ENCODE measurements at regions not wholly inside any gene's neighbourhood (a gene's known extent, or its start where the extent isn't known, plus 50 kb on each side); places are given as distances from the start of the nearest gene placed in this dataset.

GRCh38 chr4:157655096-157655809, 434.7 kb downstream of the GRIA2 start:
- no peak for DNase-seq

- DNase-seq = no peak
These were observed 422.7 kb downstream of the GRIA2 start for GRCh38 chr4:157643257-157643656.

- DNase-seq = no peak
These were observed 413.5 kb downstream of the GRIA2 start for GRCh38 chr4:157634057-157634456.

DNA sequence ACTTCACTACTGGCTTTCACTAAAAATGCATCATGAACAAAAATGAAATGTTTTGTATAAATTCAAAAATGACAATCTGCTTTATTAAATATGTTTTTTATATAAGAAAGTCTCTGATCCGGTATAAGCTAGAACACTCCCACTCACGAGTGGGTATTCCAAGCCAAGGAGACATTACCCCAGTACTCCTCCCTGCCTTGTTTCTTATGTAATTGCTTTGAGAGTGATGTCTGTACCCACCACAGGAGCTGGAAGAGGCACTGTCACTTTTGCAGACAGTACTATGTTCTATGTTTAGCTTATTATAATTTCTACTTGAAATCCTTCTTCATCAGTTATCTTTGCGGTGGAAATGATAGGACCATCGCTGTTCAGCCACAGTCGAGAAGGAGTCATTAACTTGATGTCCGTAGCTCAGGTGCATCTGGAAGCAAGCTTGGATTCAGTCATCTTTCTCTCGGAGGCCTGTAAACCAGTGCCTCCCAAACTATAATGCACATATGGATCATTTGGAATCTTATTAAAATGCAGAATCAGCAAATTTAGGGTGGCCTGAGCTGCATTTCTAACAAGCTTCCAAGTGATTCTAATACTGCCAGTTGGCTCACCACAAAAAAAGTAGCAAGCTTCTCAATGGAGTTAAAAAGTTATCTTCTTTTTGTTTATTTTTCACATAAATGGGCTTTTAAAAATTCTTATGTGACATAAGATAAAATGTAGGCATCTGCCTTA, 396.4 kb downstream of the GRIA2 start:
- no peak for DNase-seq

DNA sequence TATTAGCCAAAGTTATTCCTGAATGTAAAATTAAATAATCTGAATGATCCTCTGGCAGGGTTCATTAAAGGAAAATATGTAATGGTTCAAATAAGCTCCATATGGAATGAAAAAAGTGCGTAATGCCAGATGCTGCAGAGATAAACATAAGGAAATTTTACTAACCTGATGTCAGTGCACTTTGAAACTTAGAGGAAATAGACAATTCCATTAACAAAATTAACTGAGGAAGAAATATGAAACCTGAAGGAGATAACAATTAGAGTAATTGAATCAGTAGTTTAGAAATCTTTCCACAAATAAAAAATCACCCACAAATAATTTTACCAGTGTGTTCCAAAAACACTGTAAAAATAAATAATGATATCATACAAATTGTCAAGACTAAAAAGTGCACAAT, 387.5 kb downstream of the GRIA2 start:
- DNase-seq = no peak

- DNase-seq = no peak
These were observed 380.1 kb downstream of the GRIA2 start for GRCh38 chr4:157600583-157600982.

DNA sequence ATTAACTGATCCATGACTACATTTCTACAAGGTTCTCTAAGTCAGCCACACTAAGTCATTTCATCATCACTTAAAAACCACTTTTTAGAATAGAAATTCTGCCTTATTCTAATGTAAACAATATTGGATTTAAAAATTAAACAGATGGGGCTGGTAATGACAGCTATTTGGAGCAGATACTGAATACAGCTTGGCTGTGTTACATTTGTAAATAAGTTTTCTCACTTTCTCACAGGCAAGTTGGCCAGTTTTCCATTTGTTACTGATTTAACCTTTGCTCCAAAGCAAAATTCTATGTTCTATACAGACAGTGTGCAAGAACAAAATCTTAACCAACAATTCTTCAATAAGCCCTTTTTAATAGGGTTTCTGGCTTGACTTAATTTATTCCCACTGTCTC, 370.7 kb downstream of the GRIA2 start:
- DNase-seq = no peak

DNA sequence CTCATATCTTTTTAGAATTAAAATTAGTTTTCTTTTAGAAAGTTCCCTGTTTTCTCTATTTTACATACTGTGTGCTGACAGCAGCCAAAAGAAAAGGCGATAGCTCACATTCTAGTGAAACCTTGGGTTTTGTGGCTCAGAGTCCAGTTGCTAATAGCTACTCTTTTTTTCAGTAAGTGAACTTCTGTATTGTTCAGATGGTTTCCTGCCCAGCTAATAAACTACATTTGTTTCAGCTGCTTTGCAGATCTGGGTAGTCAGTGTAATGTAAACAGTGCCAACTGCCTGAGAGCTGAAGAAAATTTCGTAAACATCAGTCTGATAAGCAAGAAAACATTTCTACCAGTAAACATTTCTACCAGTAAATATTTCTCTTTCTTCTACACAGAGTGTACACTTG, 370.2 kb downstream of the GRIA2 start:
- no peak for DNase-seq

DNA sequence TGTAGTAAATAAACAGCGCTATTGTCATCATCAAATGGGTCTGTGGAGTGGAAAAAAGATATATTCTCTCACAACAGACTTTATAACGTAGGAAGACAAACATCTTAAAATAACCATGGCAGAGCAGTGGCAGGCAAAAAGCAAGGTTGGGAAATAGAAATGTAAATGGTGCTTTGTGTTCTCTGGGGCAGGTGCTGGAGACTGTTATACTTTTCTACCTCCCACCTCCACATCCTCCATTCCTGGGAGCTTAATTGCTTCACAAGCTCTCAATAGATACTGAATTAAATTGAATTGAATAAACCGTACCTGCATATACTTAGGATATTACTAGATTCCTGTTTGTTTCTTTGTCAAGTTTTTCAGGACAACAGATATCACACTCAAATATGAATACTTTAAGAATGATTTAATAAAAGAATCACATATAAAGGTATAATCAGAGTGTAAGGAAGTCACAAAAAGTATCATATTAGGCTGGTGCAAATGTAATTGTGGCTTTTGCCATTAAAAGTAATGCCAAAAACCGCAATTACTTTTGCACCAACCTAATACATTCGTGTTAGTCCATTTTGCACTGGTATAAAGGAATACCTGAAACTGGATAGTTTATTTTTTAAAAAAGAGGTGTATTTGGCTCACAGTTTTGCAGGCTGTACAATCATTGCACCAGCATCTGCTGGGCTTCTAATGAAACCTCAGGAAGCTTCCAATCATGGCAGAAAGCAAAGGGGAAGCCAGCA, 367.3 kb downstream of the GRIA2 start:
- DNase-seq = no peak

DNA sequence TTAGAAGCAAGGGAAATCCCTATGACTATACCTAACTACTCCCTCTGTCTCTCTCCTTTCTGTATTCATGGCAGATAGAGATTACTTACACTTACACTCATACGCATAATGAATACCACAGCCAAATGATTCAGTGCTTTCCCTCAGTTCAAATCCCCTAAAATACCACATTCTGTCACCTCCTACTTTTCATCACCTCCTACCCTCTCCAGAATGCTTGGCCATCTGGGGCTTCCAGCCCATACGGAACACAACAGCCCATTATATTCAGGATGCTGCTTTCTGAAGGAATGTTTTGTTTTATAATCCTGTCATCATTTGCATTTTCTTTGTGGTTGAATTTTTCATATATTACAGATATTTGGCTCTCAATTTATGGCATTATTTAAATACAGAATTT, 361.6 kb downstream of the GRIA2 start:
- no peak for DNase-seq

DNA sequence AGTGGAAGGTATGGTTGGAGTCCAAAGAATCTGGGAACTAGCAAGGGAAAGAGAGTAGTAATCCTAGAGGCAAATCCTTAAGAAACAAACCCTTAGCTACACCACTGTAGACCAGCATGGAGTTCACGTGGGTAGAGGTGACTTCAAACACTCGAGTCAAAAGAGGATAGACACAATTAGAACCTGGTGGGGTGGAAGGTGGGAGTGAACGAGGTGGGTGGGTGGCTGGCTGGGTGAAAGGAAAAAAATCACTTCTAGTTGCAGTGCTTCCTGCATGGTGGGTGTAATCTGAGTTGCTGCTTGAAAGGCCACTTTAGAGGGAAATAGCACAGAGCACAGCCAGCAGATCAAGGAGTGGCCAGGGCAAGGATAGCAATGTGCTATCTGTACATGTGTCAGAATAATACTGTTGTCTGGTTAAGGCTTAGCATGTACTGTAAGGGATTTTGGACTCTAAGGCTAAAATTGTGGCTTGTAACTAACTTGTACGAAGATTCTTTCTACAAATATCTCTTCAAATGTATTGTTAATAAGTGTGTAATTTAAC, 356.2 kb downstream of the GRIA2 start:
- no peak for DNase-seq

DNA sequence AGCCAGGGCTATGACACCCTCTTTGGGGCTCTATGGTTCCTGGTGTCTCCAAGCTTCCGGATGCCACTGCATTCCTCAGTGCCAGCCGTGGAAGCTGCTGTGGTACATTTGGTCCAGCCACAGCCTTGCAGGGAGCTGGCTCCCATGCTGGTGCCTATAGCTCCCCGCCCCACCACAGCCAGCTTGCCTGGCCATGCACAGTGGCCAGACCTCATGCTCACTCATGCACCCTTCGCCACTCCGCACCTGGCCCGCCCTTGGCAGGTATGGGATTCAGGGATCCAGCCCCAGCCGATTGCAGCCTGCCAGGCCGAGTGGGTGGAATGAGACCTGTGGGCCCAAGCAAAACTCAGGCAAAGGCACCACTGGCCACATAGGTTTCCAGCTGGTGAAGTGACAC, 354.8 kb downstream of the GRIA2 start:
- no peak for DNase-seq

GRCh38 chr4:157574606-157575005, 354.1 kb downstream of the GRIA2 start:
- no peak for DNase-seq

GRCh38 chr4:157572951-157573350, 352.4 kb downstream of the GRIA2 start:
- no peak for DNase-seq

- no peak for DNase-seq
These were observed 351.8 kb downstream of the GRIA2 start for GRCh38 chr4:157572284-157572683.

GRCh38 chr4:157564771-157565170, 344.2 kb downstream of the GRIA2 start:
- no peak for DNase-seq

DNA sequence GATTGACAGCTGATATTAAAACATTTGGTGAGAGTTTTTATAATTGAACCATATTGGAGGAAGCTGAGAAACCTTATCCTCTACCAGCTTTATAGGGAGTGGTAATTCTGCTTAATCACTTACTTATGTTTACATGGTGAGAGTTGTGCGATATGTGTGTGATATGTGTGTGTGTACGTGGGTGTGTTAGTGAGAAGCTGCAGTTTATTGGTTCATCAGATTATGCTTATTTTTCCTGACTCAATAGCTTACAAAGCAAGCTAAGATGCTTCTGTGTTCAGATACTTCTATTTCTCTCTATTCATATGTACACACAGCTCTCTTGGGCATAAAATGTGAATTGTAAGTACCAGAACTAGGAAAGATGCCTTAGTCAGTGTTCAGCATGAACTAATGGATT, 343.7 kb downstream of the GRIA2 start:
- DNase-seq = no peak

DNA sequence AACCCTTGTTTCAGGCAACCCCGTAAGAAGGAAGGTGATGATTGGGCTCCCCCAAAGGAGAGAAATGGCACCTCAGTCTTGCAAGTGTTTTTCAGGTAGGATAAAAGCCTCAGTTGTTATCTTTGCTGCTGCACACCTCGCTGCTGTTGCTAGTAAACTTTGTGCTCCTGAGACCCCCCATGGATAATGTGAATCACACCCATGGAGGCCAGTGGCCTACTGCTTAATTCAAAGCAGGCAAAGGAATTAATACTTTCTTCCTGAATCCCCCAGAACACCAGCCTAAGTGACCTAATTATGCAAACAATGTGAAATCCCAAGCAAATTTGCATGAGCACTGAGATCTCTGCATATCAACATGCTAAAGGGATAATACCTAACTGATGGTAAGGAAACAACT, 337.5 kb downstream of the GRIA2 start:
- no peak for DNase-seq

DNA sequence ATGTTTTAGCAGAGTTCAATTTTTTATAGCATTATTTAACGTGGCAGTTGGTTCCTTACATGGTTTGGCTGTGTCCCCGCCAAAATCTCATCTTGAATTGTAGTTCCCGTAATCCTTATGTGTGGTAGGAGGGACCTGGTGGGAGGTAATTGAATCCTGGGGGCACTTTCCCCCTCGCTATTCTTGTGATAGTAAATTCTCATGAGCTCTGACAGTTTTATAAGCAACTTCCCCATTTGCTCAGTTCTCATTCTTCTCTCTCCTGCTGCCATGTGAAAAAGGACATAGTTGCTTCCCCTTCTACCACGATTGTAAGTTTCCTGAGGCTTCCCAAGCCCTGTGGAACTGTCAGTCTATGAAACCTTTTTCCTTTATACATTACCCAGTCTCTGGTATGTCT, 329.5 kb downstream of the GRIA2 start:
- DNase-seq = no peak

DNA sequence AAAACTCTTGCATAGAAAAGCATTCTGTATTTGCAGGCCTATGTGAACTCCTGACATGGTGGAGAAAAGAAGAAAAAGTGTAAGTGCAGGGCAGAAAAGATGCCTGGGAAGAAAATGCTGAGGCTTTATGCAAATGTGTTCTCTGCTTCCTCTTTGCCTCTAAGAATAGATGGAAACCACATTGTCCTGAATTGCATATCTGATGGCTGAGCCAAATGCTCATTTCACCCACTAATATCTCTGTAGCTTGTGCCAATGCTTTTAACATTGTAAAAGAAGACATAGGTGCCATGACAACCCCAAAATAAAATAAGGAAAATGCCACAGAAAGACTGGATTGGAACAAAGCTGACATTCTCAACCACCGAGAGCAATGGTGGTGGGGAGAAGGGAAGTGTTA, 307.4 kb downstream of the GRIA2 start:
- DNase-seq = no peak

DNA sequence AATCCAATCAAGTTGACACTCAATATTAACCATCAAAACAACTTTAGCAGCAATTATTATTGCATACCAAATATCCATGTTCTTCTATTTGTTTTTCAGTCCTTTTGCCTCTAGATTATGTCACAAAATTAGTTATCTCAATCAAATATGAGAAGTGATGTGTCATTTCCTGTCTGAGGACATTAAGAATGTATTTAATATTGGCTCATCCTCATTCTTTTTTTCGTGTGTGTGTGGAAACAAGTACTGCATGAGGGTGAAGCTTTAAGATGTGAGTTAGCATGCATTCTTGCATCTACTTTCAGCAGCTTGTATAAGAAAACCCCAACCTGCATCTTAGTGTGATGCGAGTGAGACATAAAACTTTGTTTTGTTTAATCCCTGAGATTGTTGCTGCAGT, 301.4 kb downstream of the GRIA2 start:
- no peak for DNase-seq

GRCh38 chr4:157514711-157515110, 294.2 kb downstream of the GRIA2 start:
- no peak for DNase-seq

GRCh38 chr4:157509341-157509740, 288.8 kb downstream of the GRIA2 start:
- DNase-seq = no peak

DNA sequence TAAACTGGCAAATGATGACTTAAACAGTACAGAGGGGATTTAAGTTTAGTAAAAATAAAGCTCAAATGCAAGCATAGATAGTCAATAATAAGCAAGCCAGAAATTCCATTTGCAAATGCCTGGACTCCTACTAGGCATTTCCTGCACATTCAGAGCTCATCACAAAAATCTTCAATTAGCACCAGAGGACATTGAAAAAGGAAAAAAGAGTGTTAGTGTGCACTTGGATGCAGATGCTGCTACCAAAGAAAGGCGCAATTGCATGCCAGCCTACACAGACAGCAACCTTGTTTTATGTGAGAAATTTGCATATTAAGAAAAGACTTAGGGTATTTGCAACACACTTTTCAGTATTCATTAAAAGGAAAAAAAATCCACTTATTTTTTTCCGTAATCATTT, 282.1 kb downstream of the GRIA2 start:
- no peak for DNase-seq

Data from CD4-positive, alpha-beta T cell treated with Interleukin-10 for 1 hour (primary cell).